ENCODE measurements at regions not wholly inside any gene's neighbourhood (a gene's known extent, or its start where the extent isn't known, plus 50 kb on each side); places are given as distances from the start of the nearest gene placed in this dataset.

DNA sequence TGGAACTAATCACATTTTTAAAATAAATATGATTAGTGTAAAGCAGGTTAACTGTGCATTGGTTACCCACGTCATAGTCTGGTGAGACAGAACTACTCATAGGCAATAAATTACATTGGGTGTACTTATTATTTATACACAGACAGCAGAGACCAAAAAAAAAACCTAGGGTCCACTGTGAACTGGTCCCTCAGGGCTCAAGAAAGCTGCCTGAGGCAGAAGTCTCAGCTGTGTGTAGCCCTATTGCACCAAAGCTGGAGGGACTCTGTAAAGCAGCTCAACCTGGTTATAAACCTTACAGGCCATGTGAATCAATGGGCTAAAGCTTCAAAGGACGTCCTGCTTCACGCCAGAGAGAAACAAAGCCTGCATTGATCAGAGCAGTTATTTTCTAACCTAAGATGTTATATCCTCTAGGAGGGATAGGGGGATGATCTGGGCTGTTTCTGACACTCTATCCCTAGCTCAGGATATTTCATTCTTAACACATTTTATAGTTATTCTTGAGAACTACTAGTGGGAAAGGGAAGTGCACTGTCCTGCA, 432.2 kb upstream of the ANO3 start:
- no peaks in the 10 kb centered on the region for H3K9me3 ChIP-seq (replicated peaks in 1 of 11)
- no peaks in the 10 kb centered on the region for H3K27me3 ChIP-seq
- H3K36me3 ChIP-seq = no peaks in the 10 kb centered on the region
- no peak overlapping the region for H3K9ac ChIP-seq
- H3K4me2 ChIP-seq = no peak overlapping the region
- TF ChIP-seq Cebpa-rat (IDR thresholded peaks at IDR 0.05) = no peak
- H3K4me3 ChIP-seq = no peak overlapping the region
- H4K20me1 ChIP-seq = no peaks in the 10 kb centered on the region
- no peak overlapping the region for H3K27ac ChIP-seq
- H3K4me1 ChIP-seq = no peaks in the 10 kb centered on the region

- H3K4me3 ChIP-seq = no peak overlapping the region
- H3K4me1 ChIP-seq = no peaks in the 10 kb centered on the region
- H3K9ac ChIP-seq = no peak overlapping the region
- no peaks in the 10 kb centered on the region for H4K20me1 ChIP-seq
- TF ChIP-seq Cebpa-rat (IDR thresholded peaks at IDR 0.05) = no peak
- H3K27me3 ChIP-seq = no peaks in the 10 kb centered on the region
- H3K4me2 ChIP-seq = no peak overlapping the region
- no peaks in the 10 kb centered on the region for H3K36me3 ChIP-seq
- H3K27ac ChIP-seq = no peak overlapping the region
- no peaks in the 10 kb centered on the region for H3K9me3 ChIP-seq (replicated peaks in 1 of 11)
Measured at GRCh38 chr11:25900814-25901213, 431.1 kb upstream of the ANO3 start.

DNA sequence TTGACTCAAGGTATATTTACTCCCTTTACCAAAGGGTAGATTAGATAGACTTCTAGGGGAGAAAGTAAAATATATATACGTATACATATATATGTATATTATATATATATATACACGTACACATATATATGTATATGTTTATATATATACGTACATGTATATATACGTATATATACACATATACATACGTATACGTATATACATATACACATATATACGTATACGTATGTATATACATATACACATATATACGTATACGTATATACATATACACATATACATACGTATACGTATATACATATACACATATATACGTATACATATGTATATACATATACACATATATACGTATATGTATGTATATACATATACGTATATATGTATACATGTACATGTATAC, 430.5 kb upstream of the ANO3 start:
- H4K20me1 ChIP-seq = no peaks in the 10 kb centered on the region
- no peak for TF ChIP-seq Cebpa-rat (IDR thresholded peaks at IDR 0.05)
- H3K4me3 ChIP-seq = no peak overlapping the region
- H3K27me3 ChIP-seq = no peaks in the 10 kb centered on the region
- no peak overlapping the region for H3K9ac ChIP-seq
- no peaks in the 10 kb centered on the region for H3K36me3 ChIP-seq
- H3K4me1 ChIP-seq = no peaks in the 10 kb centered on the region
- H3K27ac ChIP-seq = no peak overlapping the region
- H3K9me3 ChIP-seq (replicated peaks in 1 of 11) = no peaks in the 10 kb centered on the region
- no peak overlapping the region for H3K4me2 ChIP-seq

DNA sequence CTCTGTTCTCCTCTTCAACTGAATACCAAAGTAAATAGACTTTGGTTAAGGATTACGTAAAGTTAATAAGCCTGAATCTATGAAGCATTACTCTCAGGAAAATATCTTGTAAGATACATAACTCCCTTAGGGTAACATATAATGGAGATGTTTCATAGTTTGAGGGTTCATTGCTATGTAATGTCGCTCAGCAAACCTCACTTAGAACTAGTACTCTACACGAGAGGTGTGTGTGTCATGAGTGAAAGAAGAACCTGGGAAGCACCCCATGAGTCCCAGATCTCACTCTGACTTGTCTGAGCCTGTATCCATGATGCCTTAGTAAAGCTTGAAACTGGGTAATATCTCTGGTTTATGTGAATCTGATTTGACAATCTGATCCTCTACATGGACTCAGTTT, 429.5 kb upstream of the ANO3 start:
- Histone ChIP-seq H4K20me1 (no peaks in the 10 kb centered on the region), H3K27ac (no peak overlapping the region), H3K4me2 (no peak overlapping the region), H3K36me3 (no peaks in the 10 kb centered on the region), H3K9ac (no peak overlapping the region), H3K4me3 (no peak overlapping the region), H3K9me3 (replicated peaks in 1 of 11) (no peaks in the 10 kb centered on the region), H3K4me1 (no peaks in the 10 kb centered on the region), H3K27me3 (no peaks in the 10 kb centered on the region)
- TF ChIP-seq Cebpa-rat (IDR thresholded peaks at IDR 0.05) = no peak

GRCh38 chr11:25908726-25909125, 423.2 kb upstream of the ANO3 start:
- Histone ChIP-seq H3K4me2 (no peak overlapping the region), H3K9ac (no peak overlapping the region), H3K36me3 (no peaks in the 10 kb centered on the region), H3K4me1 (no peaks in the 10 kb centered on the region), H3K27me3 (no peaks in the 10 kb centered on the region), H4K20me1 (no peaks in the 10 kb centered on the region), H3K27ac (no peak overlapping the region), H3K4me3 (no peak overlapping the region), H3K9me3 (replicated peaks in 1 of 11) (no peaks in the 10 kb centered on the region)
- TF ChIP-seq Cebpa-rat (IDR thresholded peaks at IDR 0.05) = no peak

DNA sequence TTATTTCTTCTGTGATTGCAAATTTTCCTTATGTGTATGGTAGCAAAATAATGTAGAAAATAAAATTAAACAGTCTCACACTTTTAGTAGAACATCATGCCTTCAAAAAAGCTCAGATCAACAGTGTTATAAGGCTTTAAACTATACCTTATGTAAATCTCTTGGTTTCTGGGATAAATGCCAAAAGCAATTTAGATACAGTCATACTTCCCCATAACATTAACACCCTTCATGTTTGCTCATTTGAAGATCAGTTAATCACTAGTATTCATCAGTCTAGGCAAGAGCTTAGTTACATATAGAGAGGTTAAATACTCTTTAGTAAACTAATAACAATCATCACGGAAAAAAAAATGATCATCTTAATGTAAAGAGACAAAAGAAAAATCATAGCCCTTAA, 421.8 kb upstream of the ANO3 start:
- Histone ChIP-seq H3K27me3 (no peaks in the 10 kb centered on the region), H3K9ac (no peak overlapping the region), H3K4me1 (no peaks in the 10 kb centered on the region), H4K20me1 (no peaks in the 10 kb centered on the region), H3K36me3 (no peaks in the 10 kb centered on the region), H3K4me3 (no peak overlapping the region), H3K4me2 (no peak overlapping the region), H3K27ac (no peak overlapping the region), H3K9me3 (replicated peaks in 1 of 11) (peaks cover 0 to 5% (median 0%) of the 10 kb centered on the region in 11 experiments; a peak in 2 of 22 replicates)
- TF ChIP-seq Cebpa-rat (IDR thresholded peaks at IDR 0.05) = no peak

- Histone ChIP-seq H3K9ac (no peak overlapping the region), H3K27ac (no peak overlapping the region), H3K27me3 (no peaks in the 10 kb centered on the region), H3K36me3 (no peaks in the 10 kb centered on the region), H3K4me2 (no peak overlapping the region), H3K9me3 (replicated peaks in 1 of 11) (peaks cover 13 to 27% (median 20%) of the 10 kb centered on the region in 11 experiments), H4K20me1 (no peaks in the 10 kb centered on the region), H3K4me1 (no peaks in the 10 kb centered on the region), H3K4me3 (no peak overlapping the region)
- TF ChIP-seq Cebpa-rat (IDR thresholded peaks at IDR 0.05) = no peak
Measured at GRCh38 chr11:25920356-25920755, 411.6 kb upstream of the ANO3 start.

DNA sequence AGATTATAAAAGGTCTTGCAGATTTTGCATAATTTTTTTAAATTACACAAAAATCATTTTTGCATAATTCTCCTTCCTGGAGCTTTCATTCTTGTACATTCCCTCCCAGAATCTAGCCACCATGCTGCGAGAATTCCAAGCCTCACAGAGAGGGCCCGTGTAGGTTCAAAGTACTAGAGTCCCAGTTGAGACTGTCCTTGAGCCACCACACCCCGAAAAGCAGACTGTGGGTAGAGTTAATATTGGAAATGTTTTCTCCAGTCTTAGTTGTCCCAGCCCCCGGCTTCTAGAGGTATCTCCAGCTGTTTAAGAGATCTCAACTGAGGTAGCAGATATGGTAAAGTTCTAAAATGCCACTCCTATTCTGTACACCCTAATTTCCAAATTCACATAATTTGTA, 407.3 kb upstream of the ANO3 start:
- Histone ChIP-seq H4K20me1 (no peaks in the 10 kb centered on the region), H3K27me3 (no peaks in the 10 kb centered on the region), H3K4me2 (no peak overlapping the region), H3K27ac (no peak overlapping the region), H3K9ac (no peak overlapping the region), H3K4me3 (no peak overlapping the region), H3K4me1 (no peaks in the 10 kb centered on the region), H3K9me3 (replicated peaks in 1 of 11) (peaks cover 13 to 27% (median 20%) of the 10 kb centered on the region in 11 experiments), H3K36me3 (no peaks in the 10 kb centered on the region)
- no peak for TF ChIP-seq Cebpa-rat (IDR thresholded peaks at IDR 0.05)

GRCh38 chr11:25925359-25925758, 406.6 kb upstream of the ANO3 start:
- TF ChIP-seq Cebpa-rat (IDR thresholded peaks at IDR 0.05) = no peak
- no peak overlapping the region for H3K27ac ChIP-seq

DNA sequence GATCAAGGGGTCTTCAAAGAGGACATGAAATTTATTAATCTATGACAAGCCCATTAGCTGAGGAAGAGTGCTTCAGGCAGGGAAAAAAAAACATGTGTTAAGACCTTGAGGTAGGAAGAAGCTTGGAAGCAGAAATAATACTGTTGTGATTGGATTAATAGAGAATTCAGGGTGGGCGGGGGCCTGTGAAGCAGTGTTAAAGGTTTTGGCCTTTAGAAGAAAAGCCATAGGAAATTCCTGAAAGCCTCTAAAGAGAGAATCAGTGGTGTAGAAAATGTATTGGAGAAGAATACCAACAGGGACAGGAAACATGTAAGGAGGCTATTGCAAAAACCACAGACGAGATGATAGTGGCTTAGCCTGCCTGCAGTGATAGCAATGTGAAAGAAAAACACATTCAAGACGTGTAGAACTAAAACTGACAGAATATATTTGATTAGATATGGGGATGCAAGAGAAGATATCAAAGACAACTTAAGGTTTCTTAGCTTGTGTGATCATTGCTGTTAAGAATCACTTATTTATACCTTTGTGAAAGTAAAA, 404.4 kb upstream of the ANO3 start:
- TF ChIP-seq Cebpa-rat (IDR thresholded peaks at IDR 0.05) = no peak
- no peak overlapping the region for H3K4me2 ChIP-seq
- no peak overlapping the region for H3K4me3 ChIP-seq
- H3K9me3 ChIP-seq (replicated peaks in 1 of 11) = peaks cover 5 to 10% (median 8%) of the 10 kb centered on the region in 11 experiments; a peak in 19 of 22 replicates
- no peaks in the 10 kb centered on the region for H4K20me1 ChIP-seq
- no peak overlapping the region for H3K27ac ChIP-seq
- no peaks in the 10 kb centered on the region for H3K4me1 ChIP-seq
- H3K9ac ChIP-seq = no peak overlapping the region
- H3K36me3 ChIP-seq = no peaks in the 10 kb centered on the region
- no peaks in the 10 kb centered on the region for H3K27me3 ChIP-seq

More at GRCh38 chr11:25925359-25925758, 406.6 kb upstream of the ANO3 start:
- no peak overlapping the region for H3K4me3 ChIP-seq
- H3K4me1 ChIP-seq = no peaks in the 10 kb centered on the region
- no peak overlapping the region for H3K9ac ChIP-seq
- H3K4me2 ChIP-seq = no peak overlapping the region
- H3K27me3 ChIP-seq = no peaks in the 10 kb centered on the region
- no peaks in the 10 kb centered on the region for H4K20me1 ChIP-seq
- no peaks in the 10 kb centered on the region for H3K36me3 ChIP-seq
- H3K9me3 ChIP-seq (replicated peaks in 1 of 11) = peaks cover 13 to 25% (median 20%) of the 10 kb centered on the region in 11 experiments

Measured in BLaER1 treated with 17β-estradiol and CSF1 and Interleukin-3, amounts not matched to agents 10 nM and 100 nM (cell line).